KMS-11 (cell line): ENCODE measurements at regions not wholly inside any gene's neighbourhood (a gene's known extent, or its start where the extent isn't known, plus 50 kb on each side); places are given as distances from the start of the nearest gene placed in this dataset.

Experiments used
- H2AFZ ChIP-seq: fragments of 200-600 bp; sonication (generic); 2 replicates; pipeline ENCODE4 v1.6.1; 2016; ENCODE audit warnings: antibody characterized with exemption, mixed run types, low read depth
- H3K27ac ChIP-seq: fragments of 200-600 bp; sonication (generic); 2 replicates; pipeline ENCODE4 v1.6.1; 2016; ENCODE audit warnings: mild to moderate bottlenecking, mixed run types
- H3K27me3 ChIP-seq: fragments of 200-600 bp; sonication (generic); 2 replicates; pipeline ENCODE4 v1.6.1; 2017; ENCODE audit warnings: mild to moderate bottlenecking, low read depth, mixed run types, moderate library complexity; ENCODE audit not compliant: insufficient read depth
- H3K36me3 ChIP-seq: fragments of 200-600 bp; sonication (generic); 2 replicates; pipeline ENCODE4 v1.6.1; 2017; ENCODE audit warnings: mild to moderate bottlenecking, mixed run types; ENCODE audit not compliant: insufficient read depth
- H3K4me1 ChIP-seq: fragments of 200-600 bp; sonication (generic); 2 replicates; pipeline ENCODE4 v1.6.1; 2016; ENCODE audit warnings: mild to moderate bottlenecking, low read depth, mixed run types; ENCODE audit not compliant: poor library complexity, severe bottlenecking
- H3K4me2 ChIP-seq: fragments of 200-600 bp; sonication (generic); 2 replicates; pipeline ENCODE4 v1.7.0; 2016; ENCODE audit warnings: mild to moderate bottlenecking, mixed run types
- H3K4me3 ChIP-seq: fragments of 200-600 bp; sonication (generic); IDR thresholded peaks from 2 replicates; pipeline ENCODE4 v1.6.1; 2017; ENCODE audit warnings: low read depth, low read length, mixed read lengths; ENCODE audit not compliant: insufficient read depth
- H3K79me2 ChIP-seq: fragments of 200-600 bp; sonication (generic); 2 replicates; pipeline ENCODE4 v1.6.1; 2016; ENCODE audit warnings: low read depth, mixed run types; ENCODE audit not compliant: insufficient read depth
- H3K9ac ChIP-seq: fragments of 200-600 bp; sonication (generic); 2 replicates; pipeline ENCODE4 v1.6.1; 2016; ENCODE audit warnings: mild to moderate bottlenecking, mixed run types
- H4K20me1 ChIP-seq: fragments of 200-600 bp; sonication (generic); 2 replicates; pipeline ENCODE4 v1.6.1; 2016; ENCODE audit warnings: mild to moderate bottlenecking, mixed run types; ENCODE audit not compliant: insufficient read depth
- CTCF ChIP-seq: fragments of 200-600 bp; sonication (generic); conservative IDR thresholded peaks from 2 replicates; pipeline ENCODE4 v1.6.1; 2017; ENCODE audit warnings: low read depth, mild to moderate bottlenecking, antibody characterized with exemption, low read length, moderate library complexity, mixed read lengths

GRCh38 chr5:110852541-110852940, 113.7 kb downstream of the SLC25A46 start:
- Histone ChIP-seq H2AFZ (no peak overlapping the region), H3K4me1 (peaks cover 8% of the 10 kb centered on the region), H4K20me1 (no peaks in the 10 kb centered on the region), H3K4me2 (0 out of 2 replicates have a peak overlapping the region, but pooled peaks have one; percentile 7), H3K27me3 (no peaks in the 10 kb centered on the region), H3K79me2 (no peaks in the 10 kb centered on the region), H3K9ac (no peak overlapping the region), H3K4me3 (no peak overlapping the region), H3K27ac (no peak overlapping the region), H3K36me3 (no peaks in the 10 kb centered on the region)
- TF ChIP-seq CTCF = no peak

- no peaks in the 10 kb centered on the region for H4K20me1 ChIP-seq
- no peak overlapping the region for H3K4me3 ChIP-seq
- TF ChIP-seq CTCF = no peak
- no peak overlapping the region for H2AFZ ChIP-seq
- H3K79me2 ChIP-seq = no peaks in the 10 kb centered on the region
- no peak overlapping the region for H3K27ac ChIP-seq
- no peaks in the 10 kb centered on the region for H3K27me3 ChIP-seq
- no peak overlapping the region for H3K4me2 ChIP-seq
- H3K36me3 ChIP-seq = no peaks in the 10 kb centered on the region
- peaks cover 8% of the 10 kb centered on the region for H3K4me1 ChIP-seq
- no peak overlapping the region for H3K9ac ChIP-seq
Measured at GRCh38 chr5:110853267-110853666, 114.5 kb downstream of the SLC25A46 start.

- Histone ChIP-seq H3K4me3 (no peak overlapping the region), H3K4me2 (no peak overlapping the region), H3K9ac (no peak overlapping the region), H4K20me1 (no peaks in the 10 kb centered on the region), H3K27ac (no peak overlapping the region), H3K79me2 (no peaks in the 10 kb centered on the region), H3K36me3 (no peaks in the 10 kb centered on the region), H3K27me3 (no peaks in the 10 kb centered on the region), H3K4me1 (peaks cover 8% of the 10 kb centered on the region), H2AFZ (no peak overlapping the region)
- no peak for TF ChIP-seq CTCF
Measured at GRCh38 chr5:110854200-110854599, 115.4 kb downstream of the SLC25A46 start.

- no peak overlapping the region for H2AFZ ChIP-seq
- H3K27me3 ChIP-seq = no peaks in the 10 kb centered on the region
- no peaks in the 10 kb centered on the region for H3K36me3 ChIP-seq
- H3K4me2 ChIP-seq = no peak overlapping the region
- H4K20me1 ChIP-seq = no peaks in the 10 kb centered on the region
- peaks cover 8% of the 10 kb centered on the region for H3K4me1 ChIP-seq
- TF ChIP-seq CTCF = no peak
- no peaks in the 10 kb centered on the region for H3K79me2 ChIP-seq
- H3K27ac ChIP-seq = no peak overlapping the region
- H3K4me3 ChIP-seq = no peak overlapping the region
- H3K9ac ChIP-seq = no peak overlapping the region
Measured at GRCh38 chr5:110855961-110856360, 117.2 kb downstream of the SLC25A46 start.
